ENCODE measurements at regions not wholly inside any gene's neighbourhood (a gene's known extent, or its start where the extent isn't known, plus 50 kb on each side); places are given as distances from the start of the nearest gene placed in this dataset.

DNA sequence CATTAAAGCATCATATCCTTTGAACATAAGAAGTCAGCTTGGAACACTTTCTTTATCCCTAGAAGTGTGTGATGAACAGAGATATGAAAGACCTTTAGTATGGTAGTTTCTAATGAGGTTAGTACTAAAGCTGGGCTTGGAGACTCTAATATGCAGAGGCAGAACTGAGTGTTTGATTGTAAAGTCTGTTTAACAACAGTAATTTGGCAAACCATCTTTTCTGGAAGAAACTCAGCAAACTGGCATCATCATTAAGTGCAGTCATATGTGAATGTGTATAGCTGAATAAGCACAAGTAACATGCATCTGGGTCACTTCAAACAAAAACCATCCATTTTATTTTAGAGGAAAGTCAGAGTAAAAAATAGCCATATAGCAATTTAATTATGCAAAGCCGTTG is 385.9 kb upstream of the MAD2L1 start:
- TF ChIP-seq, protein P1, sequence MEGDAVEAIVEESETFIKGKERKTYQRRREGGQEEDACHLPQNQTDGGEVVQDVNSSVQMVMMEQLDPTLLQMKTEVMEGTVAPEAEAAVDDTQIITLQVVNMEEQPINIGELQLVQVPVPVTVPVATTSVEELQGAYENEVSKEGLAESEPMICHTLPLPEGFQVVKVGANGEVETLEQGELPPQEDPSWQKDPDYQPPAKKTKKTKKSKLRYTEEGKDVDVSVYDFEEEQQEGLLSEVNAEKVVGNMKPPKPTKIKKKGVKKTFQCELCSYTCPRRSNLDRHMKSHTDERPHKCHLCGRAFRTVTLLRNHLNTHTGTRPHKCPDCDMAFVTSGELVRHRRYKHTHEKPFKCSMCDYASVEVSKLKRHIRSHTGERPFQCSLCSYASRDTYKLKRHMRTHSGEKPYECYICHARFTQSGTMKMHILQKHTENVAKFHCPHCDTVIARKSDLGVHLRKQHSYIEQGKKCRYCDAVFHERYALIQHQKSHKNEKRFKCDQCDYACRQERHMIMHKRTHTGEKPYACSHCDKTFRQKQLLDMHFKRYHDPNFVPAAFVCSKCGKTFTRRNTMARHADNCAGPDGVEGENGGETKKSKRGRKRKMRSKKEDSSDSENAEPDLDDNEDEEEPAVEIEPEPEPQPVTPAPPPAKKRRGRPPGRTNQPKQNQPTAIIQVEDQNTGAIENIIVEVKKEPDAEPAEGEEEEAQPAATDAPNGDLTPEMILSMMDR (IDR thresholded peaks at IDR 0.05; ENCODE audit: low read depth, low read length): no peak
- no peak for DNase-seq (ENCODE audit: low read depth, low spot score)
- in situ Hi-C loops (cut with HindIII; ENCODE audit: low sequenced_read_pairs): no loop called here
- no peak overlapping the region for H3K4me3 ChIP-seq (ENCODE audit: low read depth, low read length)

DNA sequence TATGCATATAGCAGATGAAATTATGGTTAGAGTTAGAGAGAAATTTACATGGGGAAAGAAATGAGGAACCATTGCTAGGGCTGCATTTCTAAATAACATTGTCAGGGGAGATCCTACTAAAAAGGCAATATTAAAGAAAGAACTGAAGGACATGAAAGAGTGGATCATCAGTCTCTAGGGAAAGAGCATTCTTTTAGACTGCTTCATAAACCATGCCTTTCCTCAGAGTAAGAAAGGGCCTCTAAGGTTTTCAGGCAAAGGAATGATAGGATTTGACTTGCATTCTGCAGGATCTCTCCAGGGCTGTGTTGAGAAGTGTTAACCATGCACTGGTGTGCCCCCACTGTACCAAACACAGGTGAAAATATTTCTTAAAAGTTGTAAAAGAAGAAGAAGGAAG is 385.4 kb upstream of the MAD2L1 start:
- peak; percentile 8 for DNase-seq (ENCODE audit: low read depth, low spot score)
- TF ChIP-seq, protein P1 (IDR thresholded peaks at IDR 0.05; ENCODE audit: low read depth, low read length): no peak
- in situ Hi-C loops (cut with HindIII; ENCODE audit: low sequenced_read_pairs): no loop called here
- H3K4me3 ChIP-seq (ENCODE audit: low read depth, low read length): no peak overlapping the region

DNA sequence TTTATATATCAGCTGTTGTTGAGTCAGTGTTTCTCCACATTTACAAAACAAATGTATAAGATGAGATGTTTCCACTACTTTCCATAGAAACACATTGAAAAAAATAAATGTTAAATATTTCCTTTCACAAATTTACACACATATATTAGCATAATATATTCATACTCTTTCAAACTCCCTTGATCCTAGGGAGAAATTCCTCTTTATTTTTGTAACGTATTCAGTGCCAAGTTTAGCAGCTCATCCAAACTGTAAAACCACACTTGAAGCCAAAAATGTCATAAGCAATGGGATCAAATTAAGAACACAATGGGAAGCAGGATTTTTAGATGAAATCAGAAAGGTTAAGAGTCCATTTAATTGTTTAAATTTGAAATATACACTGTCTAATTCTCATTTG is 381.1 kb upstream of the MAD2L1 start:
- no peak overlapping the region for H3K4me3 ChIP-seq (ENCODE audit: low read depth, low read length)
- DNase-seq (ENCODE audit: low read depth, low spot score): no peak
- in situ Hi-C loops (cut with HindIII; ENCODE audit: low sequenced_read_pairs): no loop called here
- TF ChIP-seq, protein P1 (IDR thresholded peaks at IDR 0.05; ENCODE audit: low read depth, low read length): no peak

DNA sequence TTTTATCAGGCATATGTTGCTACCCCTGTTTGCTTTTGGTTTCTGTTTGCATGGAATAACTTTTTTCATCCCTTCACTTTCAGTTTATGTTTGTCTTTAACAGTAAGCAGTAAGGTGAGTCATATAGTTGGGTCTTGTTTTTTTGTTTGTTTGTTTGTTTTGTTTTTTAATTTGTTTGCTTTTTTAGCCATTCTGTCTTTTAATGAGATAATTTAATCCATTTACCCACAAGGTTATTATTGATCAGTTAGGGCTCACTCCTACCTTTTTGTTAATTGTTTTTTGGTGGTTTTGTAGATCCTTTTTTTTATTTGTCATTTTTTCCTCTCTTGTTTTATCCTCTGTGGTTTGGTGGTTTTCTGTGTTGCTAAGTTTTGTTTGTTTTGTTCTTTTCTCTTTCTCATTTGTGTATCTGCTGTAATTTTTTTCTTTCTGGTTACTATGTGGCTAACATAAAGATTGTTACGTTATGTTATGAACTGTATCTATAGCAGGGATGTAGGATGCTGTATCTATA is 379.5 kb upstream of the MAD2L1 start:
- no peak for DNase-seq (ENCODE audit: low read depth, low spot score)
- TF ChIP-seq, protein P1 (IDR thresholded peaks at IDR 0.05; ENCODE audit: low read depth, low read length): no peak
- in situ Hi-C loops (cut with HindIII; ENCODE audit: low sequenced_read_pairs): no loop called here
- no peak overlapping the region for H3K4me3 ChIP-seq (ENCODE audit: low read depth, low read length)

DNA sequence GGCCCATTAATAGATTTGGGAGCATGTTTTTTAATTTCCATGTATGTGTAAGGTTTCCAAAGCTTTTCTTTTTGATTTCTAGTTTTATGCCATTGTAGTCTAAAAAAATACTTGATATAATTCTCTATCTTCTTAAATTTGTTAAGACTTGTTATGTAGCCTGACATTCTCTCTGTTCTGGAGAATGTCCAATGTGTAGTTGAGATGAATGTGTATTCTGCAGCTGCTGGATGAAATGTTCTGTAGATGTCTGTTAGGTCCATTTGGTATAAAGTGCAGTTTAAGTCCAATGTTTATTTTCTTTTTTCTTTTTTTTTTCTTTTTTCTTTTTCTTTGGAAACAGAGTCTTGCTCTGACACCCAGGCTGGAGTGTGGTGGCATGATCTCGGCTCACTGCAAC is 378.5 kb upstream of the MAD2L1 start:
- TF ChIP-seq, protein P1 (IDR thresholded peaks at IDR 0.05; ENCODE audit: low read depth, low read length): no peak
- H3K4me3 ChIP-seq (ENCODE audit: low read depth, low read length): no peak overlapping the region
- DNase-seq (ENCODE audit: low read depth, low spot score): no peak
- in situ Hi-C loops (cut with HindIII; ENCODE audit: low sequenced_read_pairs): no loop called here

DNA sequence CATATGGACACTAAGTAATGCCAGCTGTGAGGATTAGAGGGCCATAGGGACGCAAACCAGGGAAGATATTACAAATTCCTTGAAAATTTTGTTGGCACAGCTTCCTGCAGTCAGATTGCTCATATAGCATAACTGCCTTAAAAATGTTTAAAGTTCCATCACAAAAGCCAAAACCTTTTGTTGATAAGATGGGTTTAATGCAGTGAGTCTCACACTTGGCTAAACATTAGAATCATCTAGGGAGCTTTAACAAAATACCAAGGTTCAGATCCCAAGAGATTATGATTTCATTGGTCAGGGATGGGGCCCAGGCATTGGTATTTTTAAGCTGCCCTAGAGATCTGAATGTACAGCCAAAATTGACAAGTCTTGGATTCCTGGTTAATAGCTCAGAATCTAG is 376.5 kb upstream of the MAD2L1 start:
- peak; percentile 62 for DNase-seq (ENCODE audit: low read depth, low spot score)
- TF ChIP-seq, protein P1 (IDR thresholded peaks at IDR 0.05; ENCODE audit: low read depth, low read length): no peak
- in situ Hi-C loops (cut with HindIII; ENCODE audit: low sequenced_read_pairs): no loop called here
- H3K4me3 ChIP-seq (ENCODE audit: low read depth, low read length): no peak overlapping the region

DNA sequence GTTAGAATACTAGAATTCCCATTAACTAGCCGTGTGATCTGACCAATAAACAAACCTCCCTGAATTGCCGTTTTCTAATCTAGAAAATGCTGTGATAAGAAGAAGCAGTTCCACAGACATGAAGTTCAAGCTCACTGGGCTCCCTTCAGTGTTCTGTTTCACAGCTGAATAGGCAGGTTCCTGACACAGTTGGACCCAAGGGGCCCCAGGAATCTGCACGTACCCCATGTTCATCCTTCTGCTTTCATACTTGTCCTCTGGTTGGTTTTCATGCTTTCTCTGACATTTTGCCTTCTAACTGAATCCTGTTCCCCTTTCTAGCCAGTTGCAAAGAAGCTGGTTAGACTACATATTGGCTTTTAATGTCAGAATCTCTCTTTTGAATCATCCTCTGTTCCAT is 374.1 kb upstream of the MAD2L1 start:
- DNase-seq (ENCODE audit: low read depth, low spot score): no peak
- H3K4me3 ChIP-seq (ENCODE audit: low read depth, low read length): no peak overlapping the region
- in situ Hi-C loops (cut with HindIII; ENCODE audit: low sequenced_read_pairs): no loop called here
- TF ChIP-seq, protein P1 (IDR thresholded peaks at IDR 0.05; ENCODE audit: low read depth, low read length): no peak
